MG63 (cell line): ENCODE measurements at regions not wholly inside any gene's neighbourhood (a gene's known extent, or its start where the extent isn't known, plus 50 kb on each side); places are given as distances from the start of the nearest gene placed in this dataset.
"Not testable (repeated sequence)": the region's sequence is repeated elsewhere in the genome, so short reads cannot be mapped to it uniquely, and the experiment has no call there.

Source experiments
- DNase-seq: peaks from one replicate; pipeline ENCODE4 v3.0.0-alpha.2; 2020
- H3K27me3 ChIP-seq: fragments of 250-450 bp; sonication (Bioruptor Pico); 2 replicates; pipeline ENCODE4 v1.5.1; 2020; ENCODE audit warnings: mild to moderate bottlenecking, moderate library complexity
- H3K36me3 ChIP-seq: fragments of 250-450 bp; sonication (Bioruptor Pico); 2 replicates; pipeline ENCODE4 v1.5.1; 2020; ENCODE audit warnings: mild to moderate bottlenecking, moderate library complexity
- H3K4me3 ChIP-seq: fragments of 250-450 bp; sonication (Bioruptor Pico); 2 replicates; pipeline ENCODE4 v1.5.1; 2020; ENCODE audit warnings: mild to moderate bottlenecking, moderate library complexity
- H3K9me3 ChIP-seq: fragments of 250-450 bp; sonication (Bioruptor Pico); 2 replicates; pipeline ENCODE4 v1.5.1; 2020; ENCODE audit warnings: mild to moderate bottlenecking, moderate library complexity

GRCh38 chr12:126248871-126249403 is 1183.7 kb downstream of the AACS start:
- H3K36me3 ChIP-seq = no peaks in the 10 kb centered on the region
- no peak for DNase-seq
- no peaks in the 10 kb centered on the region for H3K27me3 ChIP-seq
- H3K9me3 ChIP-seq = no peaks in the 10 kb centered on the region
- H3K4me3 ChIP-seq = no peak overlapping the region

- H3K27me3 ChIP-seq = no peaks in the 10 kb centered on the region
- H3K36me3 ChIP-seq = no peaks in the 10 kb centered on the region
- no peak overlapping the region for H3K4me3 ChIP-seq
- H3K9me3 ChIP-seq = no peaks in the 10 kb centered on the region
- no peak for DNase-seq
Measured at GRCh38 chr12:126258190-126258589, 1193.0 kb downstream of the AACS start.

GRCh38 chr12:126262829-126263228 is 1197.6 kb downstream of the AACS start:
- H3K9me3 ChIP-seq = no peaks in the 10 kb centered on the region
- H3K36me3 ChIP-seq = no peaks in the 10 kb centered on the region
- no peak overlapping the region for H3K4me3 ChIP-seq
- no peak for DNase-seq
- H3K27me3 ChIP-seq = no peaks in the 10 kb centered on the region

- H3K36me3 ChIP-seq = no peaks in the 10 kb centered on the region
- no peak for DNase-seq
- no peak overlapping the region for H3K4me3 ChIP-seq
- no peaks in the 10 kb centered on the region for H3K9me3 ChIP-seq
- no peaks in the 10 kb centered on the region for H3K27me3 ChIP-seq
Measured at GRCh38 chr12:126268222-126268621, 1203.0 kb downstream of the AACS start.

- Histone ChIP-seq H3K4me3 (no peak overlapping the region), H3K27me3 (no peaks in the 10 kb centered on the region), H3K9me3 (no peaks in the 10 kb centered on the region), H3K36me3 (no peaks in the 10 kb centered on the region)
- DNase-seq = no peak
Measured at GRCh38 chr12:126271159-126271558, 1205.9 kb downstream of the AACS start.

- Histone ChIP-seq H3K27me3 (no peaks in the 10 kb centered on the region), H3K4me3 (no peak overlapping the region), H3K36me3 (no peaks in the 10 kb centered on the region), H3K9me3 (no peaks in the 10 kb centered on the region)
- DNase-seq = no peak
Measured at GRCh38 chr12:126282691-126283090, 1217.5 kb downstream of the AACS start.

- Histone ChIP-seq H3K27me3 (no peaks in the 10 kb centered on the region), H3K9me3 (no peaks in the 10 kb centered on the region), H3K36me3 (no peaks in the 10 kb centered on the region), H3K4me3 (no peak overlapping the region)
- no peak for DNase-seq
Measured at GRCh38 chr12:126286203-126286602, 1221.0 kb downstream of the AACS start.

GRCh38 chr12:126290456-126290855 is 1225.2 kb downstream of the AACS start:
- no peaks in the 10 kb centered on the region for H3K36me3 ChIP-seq
- peaks cover 4% of the 10 kb centered on the region for H3K9me3 ChIP-seq
- no peak overlapping the region for H3K4me3 ChIP-seq
- DNase-seq = no peak
- no peaks in the 10 kb centered on the region for H3K27me3 ChIP-seq

- not testable (repeated sequence) for H3K9me3 ChIP-seq, H3K36me3 ChIP-seq, DNase-seq, H3K4me3 ChIP-seq, H3K27me3 ChIP-seq
Measured at GRCh38 chr12:126291987-126292386, 1226.8 kb downstream of the AACS start.

GRCh38 chr12:126295652-126296051 is 1230.4 kb downstream of the AACS start:
- peaks cover 4% of the 10 kb centered on the region for H3K9me3 ChIP-seq
- DNase-seq = no peak
- H3K27me3 ChIP-seq = no peaks in the 10 kb centered on the region
- H3K4me3 ChIP-seq = no peak overlapping the region
- H3K36me3 ChIP-seq = no peaks in the 10 kb centered on the region

- Histone ChIP-seq H3K9me3 (no peaks in the 10 kb centered on the region; the same call in 1 of the 2 replicates), H3K27me3 (no peaks in the 10 kb centered on the region), H3K36me3 (no peaks in the 10 kb centered on the region), H3K4me3 (no peak overlapping the region)
- DNase-seq = no peak
Measured at GRCh38 chr12:126309278-126309677, 1244.0 kb downstream of the AACS start.

GRCh38 chr12:126312457-126312856 is 1247.2 kb downstream of the AACS start:
- Histone ChIP-seq H3K4me3 (no peak overlapping the region), H3K9me3 (no peaks in the 10 kb centered on the region; the same call in 1 of the 2 replicates), H3K36me3 (no peaks in the 10 kb centered on the region), H3K27me3 (no peaks in the 10 kb centered on the region)
- no peak for DNase-seq

- no peaks in the 10 kb centered on the region for H3K9me3 ChIP-seq
- no peaks in the 10 kb centered on the region for H3K36me3 ChIP-seq
- no peak overlapping the region for H3K4me3 ChIP-seq
- no peaks in the 10 kb centered on the region for H3K27me3 ChIP-seq
- no peak for DNase-seq
Measured at GRCh38 chr12:126316411-126316810, 1251.2 kb downstream of the AACS start.

- 0 out of 2 replicates have a peak, but pooled peaks cover 2% of the 10 kb centered on the region for H3K9me3 ChIP-seq
- no peaks in the 10 kb centered on the region for H3K36me3 ChIP-seq
- DNase-seq = peak; percentile 55
- H3K4me3 ChIP-seq = no peak overlapping the region
- no peaks in the 10 kb centered on the region for H3K27me3 ChIP-seq
Measured at GRCh38 chr12:126337556-126338441, 1272.6 kb downstream of the AACS start.

- Histone ChIP-seq H3K9me3 (no peaks in the 10 kb centered on the region), H3K36me3 (no peaks in the 10 kb centered on the region), H3K4me3 (no peak overlapping the region), H3K27me3 (no peaks in the 10 kb centered on the region)
- DNase-seq = no peak
Measured at GRCh38 chr12:126342866-126343265, 1277.6 kb downstream of the AACS start.

GRCh38 chr12:126343321-126343720 is 1278.1 kb downstream of the AACS start:
- H3K9me3 ChIP-seq = no peaks in the 10 kb centered on the region
- H3K27me3 ChIP-seq = no peaks in the 10 kb centered on the region
- no peak for DNase-seq
- no peaks in the 10 kb centered on the region for H3K36me3 ChIP-seq
- no peak overlapping the region for H3K4me3 ChIP-seq

GRCh38 chr12:126346087-126346486 is 1280.9 kb downstream of the AACS start:
- no peaks in the 10 kb centered on the region for H3K36me3 ChIP-seq
- H3K27me3 ChIP-seq = no peaks in the 10 kb centered on the region
- no peak overlapping the region for H3K4me3 ChIP-seq
- DNase-seq = no peak
- no peaks in the 10 kb centered on the region for H3K9me3 ChIP-seq

GRCh38 chr12:126347421-126347820 is 1282.2 kb downstream of the AACS start:
- no peak for DNase-seq
- Histone ChIP-seq H3K9me3 (no peaks in the 10 kb centered on the region), H3K36me3 (no peaks in the 10 kb centered on the region), H3K4me3 (no peak overlapping the region), H3K27me3 (no peaks in the 10 kb centered on the region)
